CD4-positive, alpha-beta T cell treated with Interleukin-21 for 1 hour (primary cell): ENCODE measurements at regions not wholly inside any gene's neighbourhood (a gene's known extent, or its start where the extent isn't known, plus 50 kb on each side); places are given as distances from the start of the nearest gene placed in this dataset.
A peak's percentile ranks its signal among the peaks of the same experiment; 100 is the strongest.

Experiments used
- DNase-seq: peaks from one replicate; pipeline ENCODE4 v3.0.0-alpha.2; 2020

DNA sequence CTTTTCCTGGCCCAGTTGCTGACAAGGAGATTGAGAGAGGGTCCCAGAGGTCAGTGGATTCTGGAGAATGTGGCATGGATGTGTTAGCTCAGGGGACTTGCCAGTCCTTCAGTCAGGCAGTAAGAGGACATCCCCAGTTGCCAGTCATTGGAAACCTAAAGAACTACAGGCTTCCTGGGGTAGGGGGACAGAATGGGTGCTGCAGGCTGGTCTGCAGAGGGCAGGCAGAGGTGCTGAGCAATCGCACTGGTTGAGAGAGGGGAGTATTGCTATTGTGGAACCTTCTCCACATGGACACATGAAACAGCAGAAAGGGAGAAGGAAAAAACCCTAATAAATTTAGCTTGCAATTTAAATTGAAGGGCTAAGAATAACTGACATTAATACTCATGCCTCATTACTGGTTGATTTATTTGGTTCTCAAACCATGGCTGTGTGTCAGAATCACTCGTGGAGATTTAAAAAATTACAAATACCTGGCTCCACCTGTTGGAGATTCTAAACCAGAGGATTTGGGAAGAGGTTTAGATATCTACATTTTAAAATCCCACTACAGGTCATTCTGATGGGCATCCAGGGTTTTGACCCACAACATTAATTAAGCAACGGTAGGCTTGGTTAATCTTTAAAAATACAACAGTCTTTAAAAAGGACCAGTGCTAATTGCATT is 71.2 kb upstream of the SLC38A2 start:
- no peak for DNase-seq

DNA sequence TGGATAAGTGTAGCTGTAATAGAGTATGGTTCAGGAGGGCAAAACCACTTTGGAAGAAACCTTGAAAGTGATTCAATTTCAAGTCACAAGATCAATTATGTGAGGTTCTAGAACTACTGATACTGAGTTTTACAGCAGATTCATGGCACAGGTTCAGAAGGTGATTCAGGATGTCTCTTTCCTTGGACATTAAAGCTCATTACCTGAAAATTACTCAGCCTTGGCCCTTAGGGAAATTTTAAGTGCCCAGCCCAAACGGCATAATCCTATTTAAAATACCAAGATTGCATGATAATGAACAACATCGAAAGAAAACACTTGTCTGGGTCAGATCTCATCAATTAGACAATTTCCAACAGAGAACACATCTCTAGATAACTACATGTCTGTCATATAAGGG is 70.2 kb upstream of the SLC38A2 start:
- no peak for DNase-seq

DNA sequence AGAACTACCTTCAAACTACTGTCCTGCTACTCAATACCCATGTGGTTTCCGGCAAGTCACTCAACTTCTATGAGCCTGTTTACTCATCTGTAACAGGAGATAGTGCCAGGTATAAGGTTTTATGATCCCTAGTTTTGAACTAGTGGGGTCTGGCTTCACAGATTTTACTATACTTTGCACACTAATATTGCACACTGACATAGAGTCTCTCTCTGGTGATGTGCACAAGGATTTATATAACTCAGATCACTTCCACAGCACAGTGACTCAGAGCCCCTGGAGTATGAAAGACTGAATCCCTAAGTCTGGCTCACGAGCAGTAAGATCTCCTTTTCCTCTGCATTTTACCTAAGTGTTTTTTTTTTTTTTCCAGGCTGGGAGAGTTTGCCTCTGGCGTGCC is 69.7 kb upstream of the SLC38A2 start:
- DNase-seq: no peak

DNA sequence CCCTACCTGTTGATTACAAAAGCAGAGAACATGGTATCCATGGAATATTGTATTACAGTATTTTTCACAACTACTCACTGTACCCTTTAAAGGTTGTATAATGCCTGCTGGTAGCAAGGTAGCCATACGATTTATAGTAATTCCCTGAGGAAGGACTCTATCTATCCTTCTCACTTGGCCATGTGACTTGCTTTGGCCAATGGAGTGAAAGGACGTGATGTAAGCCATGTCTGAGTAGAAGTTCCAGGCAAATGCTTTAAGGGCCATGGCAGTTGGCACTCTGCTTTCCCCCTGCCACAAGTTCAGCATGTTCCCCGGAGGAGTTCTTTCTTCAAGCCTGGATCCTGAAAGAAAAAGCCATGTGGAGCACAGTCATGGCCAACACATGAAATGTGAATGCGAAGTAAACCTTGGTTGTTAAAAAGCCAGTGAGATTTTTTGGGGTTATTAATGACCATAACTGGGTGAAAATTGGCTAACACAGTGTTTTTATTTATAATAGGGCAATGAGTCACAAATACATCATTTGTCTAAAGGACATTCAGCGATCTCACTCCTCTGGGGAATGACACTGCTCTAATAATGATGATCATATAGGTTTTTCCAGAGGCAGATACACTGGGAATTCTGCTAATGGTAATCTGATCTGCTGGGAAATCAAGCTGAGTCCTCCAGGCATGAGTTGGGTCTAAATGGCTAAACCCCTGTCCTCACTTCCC is 67.4 kb upstream of the SLC38A2 start:
- DNase-seq: no peak

DNA sequence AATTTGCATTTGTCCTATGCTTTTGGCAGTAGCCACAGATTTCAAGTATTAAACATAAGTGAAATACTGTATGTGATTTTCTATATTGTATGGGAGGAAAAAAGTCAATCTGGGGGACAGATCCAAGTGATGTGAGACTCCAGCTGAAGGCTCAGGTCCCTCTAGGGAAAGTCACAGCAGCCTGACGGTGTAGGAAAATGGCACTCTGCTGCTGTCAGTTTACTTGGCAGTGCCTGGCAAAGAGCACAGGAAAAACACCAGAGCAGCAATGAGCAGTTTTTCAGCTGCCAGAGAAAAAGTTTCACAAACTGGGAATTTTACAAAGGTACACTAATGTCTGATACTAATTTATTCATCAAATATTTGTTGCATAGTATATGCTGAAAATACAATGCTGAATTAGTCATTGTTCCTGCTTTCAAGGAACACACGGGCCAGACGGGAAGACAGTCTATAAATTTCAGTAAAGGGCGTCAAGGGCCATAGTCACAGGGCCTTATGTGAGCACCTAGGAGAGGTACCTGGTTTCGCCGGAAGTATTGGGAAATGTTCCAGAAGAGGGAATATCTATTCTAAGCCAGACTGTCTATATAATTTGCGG is 66.2 kb upstream of the SLC38A2 start:
- DNase-seq: no peak

DNA sequence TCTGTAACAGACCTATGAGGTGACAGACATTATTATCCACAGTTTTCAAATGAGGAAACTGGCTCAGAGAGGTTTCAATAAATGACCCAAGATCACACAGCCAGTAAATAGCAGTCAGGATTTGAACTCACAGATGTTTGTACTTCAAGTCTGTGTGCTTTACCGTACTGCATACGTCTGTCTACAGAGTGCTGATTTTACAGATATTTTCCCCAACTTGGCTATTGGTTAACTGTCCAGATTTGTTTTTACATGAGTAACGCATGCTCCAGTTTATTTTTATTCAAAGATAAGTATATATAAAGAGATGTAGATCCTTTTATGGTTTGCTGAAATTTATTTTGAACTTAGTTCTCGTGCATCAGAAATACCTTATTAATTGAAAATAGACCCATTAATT is 65.7 kb upstream of the SLC38A2 start:
- no peak for DNase-seq

DNA sequence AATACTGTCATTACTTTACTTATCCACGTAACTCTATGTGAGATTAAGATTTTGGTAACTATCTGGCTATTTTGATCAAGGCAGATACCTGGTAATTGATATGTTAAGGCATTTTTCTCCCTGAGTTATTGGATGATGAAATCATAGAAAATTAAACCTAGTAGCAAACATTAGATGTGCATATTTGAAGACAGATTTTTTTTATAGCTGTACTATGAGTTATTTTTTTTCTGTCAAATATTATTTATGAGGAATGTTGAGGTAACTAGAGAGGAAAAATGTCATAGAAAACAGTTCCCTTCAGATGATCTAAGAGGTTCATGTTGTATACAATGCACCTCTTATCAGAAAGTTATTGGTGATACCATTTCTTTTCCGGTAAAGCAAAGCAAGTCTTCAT is 64.9 kb upstream of the SLC38A2 start:
- DNase-seq: no peak

DNA sequence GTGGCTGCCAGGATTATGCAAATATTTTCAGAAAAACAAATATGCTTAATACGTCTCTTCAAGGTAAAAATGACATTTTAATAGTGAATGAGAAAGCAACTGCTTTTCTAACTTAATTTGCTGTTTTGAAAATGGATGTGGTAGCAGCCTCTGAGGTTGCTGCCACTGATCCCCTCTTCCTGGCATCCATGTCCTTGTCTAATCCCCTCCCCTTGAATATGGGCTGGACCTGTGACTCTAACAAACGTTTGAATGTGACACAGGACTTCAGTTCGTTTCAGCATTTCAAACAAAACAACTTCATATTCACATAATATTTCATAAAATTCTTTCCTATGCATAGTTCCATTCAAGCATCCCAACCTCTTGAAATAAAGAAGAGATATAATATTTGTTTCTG is 64.2 kb upstream of the SLC38A2 start:
- DNase-seq: no peak

DNA sequence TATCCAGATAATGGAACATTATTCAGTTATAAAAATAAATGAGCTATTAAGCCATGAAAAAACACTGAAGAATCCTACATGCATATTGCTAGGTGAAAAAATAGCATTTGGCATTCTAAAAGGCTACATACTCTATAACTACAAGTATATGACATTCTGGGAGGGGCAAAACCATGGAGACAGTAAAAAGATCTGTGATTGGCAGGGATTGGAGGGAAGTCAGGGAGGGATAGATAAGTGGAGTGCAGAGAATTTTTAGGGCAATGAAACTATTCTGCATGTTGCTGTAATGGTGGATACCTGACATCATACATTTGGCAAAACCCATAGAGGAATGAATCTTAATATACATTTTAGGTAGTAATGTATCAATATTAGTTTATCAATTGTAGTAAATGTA is 63.1 kb upstream of the SLC38A2 start:
- no peak for DNase-seq

DNA sequence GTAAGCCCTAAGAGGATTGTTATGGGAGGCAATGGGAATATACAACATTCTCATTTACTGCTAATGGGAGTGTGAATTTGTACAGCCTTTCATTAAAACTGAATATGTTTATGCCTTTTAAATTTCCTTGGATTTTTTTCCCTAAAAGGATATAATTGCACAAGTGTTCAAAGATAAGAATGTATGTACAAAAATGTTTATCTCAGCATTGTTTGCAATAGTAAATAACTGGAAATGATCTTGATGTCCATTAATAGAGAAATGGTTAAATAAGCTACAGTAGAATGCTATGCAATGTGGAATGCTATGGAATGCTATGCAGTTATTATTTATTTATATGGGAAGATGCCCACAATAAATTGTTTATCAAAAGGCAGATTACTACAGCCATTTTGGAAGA is 62.5 kb upstream of the SLC38A2 start:
- DNase-seq: no peak

DNA sequence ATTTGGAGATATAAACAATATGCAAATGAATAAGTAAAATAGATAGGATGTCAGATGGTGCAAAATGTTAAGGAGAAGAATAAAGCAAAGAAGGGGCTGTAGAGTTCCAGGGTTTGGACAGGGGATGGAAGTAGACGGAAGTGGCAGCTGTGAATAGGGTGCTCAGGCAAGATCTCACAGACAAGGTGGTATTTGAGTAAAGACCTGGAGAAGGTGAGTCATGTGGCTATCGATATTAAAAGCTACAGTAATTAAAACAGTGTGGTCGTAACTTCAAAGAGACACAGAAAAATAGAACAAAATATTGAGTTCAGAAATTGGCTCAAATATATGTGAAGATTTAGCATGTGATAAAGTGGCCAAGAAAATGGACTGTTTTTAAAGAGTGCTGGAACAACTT is 61.3 kb upstream of the SLC38A2 start:
- no peak for DNase-seq

DNA sequence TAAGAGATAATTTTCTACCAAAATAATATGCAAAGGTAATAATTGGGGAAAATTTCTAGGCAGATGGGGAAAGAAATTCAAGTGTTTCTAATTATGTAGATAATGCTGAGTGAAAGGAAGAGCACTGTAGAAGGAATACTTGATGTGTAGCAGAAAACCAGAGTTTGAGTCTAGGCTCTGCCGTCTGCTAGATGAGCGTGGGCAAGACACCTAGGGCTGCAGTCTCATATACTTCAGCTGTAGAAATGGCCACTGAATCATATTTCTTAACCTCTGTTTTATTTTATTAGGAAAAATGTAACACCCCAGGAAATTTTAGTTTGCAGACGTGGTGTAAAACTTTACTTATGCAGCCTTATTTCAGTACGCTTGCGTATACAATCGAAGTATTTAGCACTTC is 59.8 kb upstream of the SLC38A2 start:
- no peak for DNase-seq

DNA sequence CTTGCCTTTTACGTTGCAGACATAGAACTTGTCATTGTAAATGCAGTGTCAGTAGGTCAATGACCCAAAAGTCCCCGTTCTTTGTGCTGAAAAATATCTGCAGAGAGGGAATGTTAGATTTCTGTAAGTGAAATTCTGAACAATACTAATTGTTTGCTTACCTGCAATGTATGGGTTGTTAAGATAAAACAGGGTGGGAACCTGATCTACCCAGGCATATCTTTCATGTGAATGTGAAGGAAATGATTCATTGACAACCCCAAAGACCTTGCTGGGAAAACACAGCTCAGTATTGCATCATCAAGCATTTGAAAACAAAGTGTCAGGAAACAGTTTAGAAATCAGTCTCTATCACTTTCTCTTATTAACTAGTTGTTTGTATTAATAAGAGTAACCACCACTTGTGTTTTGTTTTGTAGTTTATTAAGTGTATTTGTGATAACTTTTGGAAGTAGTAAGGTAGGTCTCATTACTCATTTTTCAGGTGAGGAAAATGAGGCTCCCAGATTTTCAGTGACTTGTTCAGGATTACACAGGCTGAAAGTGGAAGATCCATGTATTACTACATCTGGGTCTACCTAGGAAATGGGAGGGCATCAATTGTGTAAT is 57.9 kb upstream of the SLC38A2 start:
- DNase-seq: peak; percentile 13
